NCI-H524 (cell line): ENCODE measurements at regions not wholly inside any gene's neighbourhood (a gene's known extent, or its start where the extent isn't known, plus 50 kb on each side); places are given as distances from the start of the nearest gene placed in this dataset.
"Not testable (repeated sequence)": the region's sequence is repeated elsewhere in the genome, so short reads cannot be mapped to it uniquely, and the experiment has no call there.

Source experiments
- DNase-seq, 2 experiments: peaks; one replicate each; lab custom pipeline; 2025; lab: John Stamatoyannopoulos, UW

DNA sequence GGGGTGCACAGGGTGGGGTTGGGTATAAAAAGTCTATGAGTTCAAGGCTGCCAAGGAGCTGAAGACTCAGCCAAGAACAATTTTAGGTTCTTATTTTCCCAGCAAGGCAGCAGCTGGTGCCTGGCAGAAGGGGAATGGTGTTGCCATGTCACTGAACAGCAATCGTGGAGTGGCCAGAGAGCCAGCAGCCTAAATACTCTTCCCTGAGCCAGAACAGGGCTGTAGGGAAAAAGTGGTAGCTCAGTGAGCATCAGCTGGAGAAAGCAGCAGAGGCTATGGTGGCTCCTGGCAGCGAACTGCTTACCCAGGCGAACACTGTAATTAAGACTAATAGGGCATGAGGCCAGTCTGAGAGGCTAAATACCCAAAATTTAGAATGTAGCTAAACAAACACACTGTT lies 334.9 kb downstream of the RMST start:
- DNase-seq: no peak

DNA sequence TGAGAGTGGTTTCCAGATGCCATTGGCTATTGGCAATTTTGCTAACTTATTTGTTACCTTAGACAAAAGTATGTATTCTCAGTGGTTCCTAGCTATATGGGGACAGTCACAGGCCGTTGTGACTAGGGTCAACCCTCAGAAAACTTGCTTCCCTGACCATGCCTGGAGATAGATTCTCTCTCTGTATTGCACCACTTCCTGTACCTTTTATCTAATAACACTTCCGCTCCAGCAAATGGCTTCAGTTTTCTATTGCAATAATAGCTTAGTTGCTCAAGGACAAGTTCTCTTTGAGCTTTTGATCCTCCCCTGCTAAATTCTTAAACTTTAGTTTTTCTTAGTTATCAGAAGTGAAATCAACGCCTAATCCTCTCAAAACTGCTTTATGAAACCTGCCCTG lies 338.0 kb downstream of the RMST start:
- no peak for DNase-seq

DNA sequence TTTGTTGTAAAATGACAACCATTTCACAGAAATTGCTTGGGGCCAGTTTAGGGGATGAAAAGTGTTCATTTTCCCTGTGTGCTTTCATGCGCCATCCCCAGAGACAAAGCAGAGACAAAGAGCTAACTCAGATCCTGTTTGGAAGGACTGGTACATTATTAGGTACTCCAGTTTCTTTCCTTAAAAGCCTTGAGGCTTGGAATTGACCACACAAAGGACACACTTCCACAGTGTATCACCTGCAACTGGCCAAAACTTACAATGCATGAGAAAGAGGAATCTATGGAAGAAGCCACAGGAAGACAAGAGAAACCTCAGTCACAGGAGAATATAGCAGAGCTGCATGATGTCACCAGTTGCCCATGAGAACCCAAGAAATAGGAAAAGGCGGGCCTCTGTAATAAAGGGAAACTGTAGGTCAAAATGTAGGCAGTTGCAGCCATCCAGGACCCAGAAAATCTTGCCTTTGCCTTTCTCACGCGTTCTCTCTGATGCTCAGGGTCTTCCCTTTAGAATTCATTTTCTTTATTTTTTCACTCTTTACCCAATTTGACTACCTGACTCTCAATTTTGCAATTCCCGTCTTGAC lies 339.0 kb downstream of the RMST start:
- no peak for DNase-seq

DNA sequence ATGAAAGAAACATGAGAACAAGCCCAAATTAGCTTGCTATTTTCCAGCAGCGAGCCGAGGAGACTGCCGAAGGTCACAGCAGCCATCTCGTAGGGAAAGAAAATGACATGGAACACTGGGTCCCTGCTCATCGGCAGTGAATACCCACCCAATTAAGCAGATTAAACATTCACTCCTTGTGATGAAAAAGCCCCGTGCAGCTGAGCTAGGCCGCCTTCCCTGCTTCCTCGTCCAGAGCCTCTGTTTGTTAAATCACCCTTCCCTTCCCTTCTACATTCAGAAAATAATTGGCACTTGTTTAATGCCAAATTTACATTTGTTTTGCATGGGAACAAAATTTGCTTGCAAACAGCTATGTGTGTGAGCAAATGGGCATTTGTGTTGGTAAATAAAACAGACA lies 342.5 kb downstream of the RMST start:
- no peak for DNase-seq

DNA sequence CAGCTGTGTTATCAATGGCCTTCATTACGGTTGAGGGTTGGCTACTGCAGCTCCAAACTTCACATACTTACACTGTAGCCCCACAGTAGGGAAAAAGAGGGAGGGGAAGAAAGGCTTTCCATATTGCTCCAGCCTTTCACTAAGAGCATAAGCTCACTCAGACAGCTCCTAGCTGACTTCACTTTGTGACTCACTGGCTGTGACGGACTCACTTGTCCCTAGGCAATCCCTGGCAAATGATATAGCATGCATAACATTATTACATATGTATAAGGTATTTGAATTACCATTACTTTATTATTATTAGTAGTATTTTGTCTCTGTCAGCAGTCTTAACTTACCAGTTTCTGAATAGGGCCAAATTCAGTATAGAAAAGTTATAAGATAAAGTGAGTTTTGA lies 350.7 kb downstream of the RMST start:
- no peak for DNase-seq

DNA sequence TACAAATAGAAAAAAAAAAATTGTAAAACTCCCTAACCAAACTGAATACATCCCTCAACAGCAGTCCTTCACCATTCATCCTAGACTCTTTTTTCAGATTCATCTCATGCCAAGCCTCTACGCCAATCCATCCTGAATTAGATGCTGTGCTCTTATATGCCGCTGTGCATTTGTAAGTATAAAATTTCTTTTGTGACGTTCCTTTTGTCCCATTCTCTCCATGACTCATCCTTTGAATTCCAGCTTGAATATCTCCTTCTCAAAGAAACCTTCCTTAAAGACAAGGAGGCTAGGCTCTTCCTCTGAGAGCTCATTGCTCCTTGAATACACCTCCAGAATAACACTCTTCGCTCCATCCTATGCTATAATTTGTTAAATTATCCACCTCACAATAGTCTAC lies 359.2 kb downstream of the RMST start:
- DNase-seq: no peak

DNA sequence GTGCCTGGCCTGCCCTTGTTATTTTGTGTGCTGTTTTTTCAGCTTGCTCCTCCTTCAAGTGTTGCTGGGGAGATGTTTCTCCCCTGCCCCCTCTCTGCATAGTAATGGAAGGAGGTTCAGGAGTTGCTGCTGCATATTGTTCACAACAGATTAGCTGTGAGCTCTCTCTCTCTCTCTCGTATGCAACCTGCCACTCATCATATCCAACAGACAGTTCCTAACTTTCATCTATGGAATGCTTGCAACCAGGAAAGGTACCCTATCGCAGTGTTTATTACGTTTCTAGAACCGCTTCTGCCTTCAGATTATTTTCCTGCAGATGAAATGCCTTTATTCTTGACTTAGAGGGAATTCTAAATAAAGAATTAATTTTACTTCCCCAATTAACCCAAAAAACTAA lies 372.9 kb downstream of the RMST start:
- no peak for DNase-seq

DNA sequence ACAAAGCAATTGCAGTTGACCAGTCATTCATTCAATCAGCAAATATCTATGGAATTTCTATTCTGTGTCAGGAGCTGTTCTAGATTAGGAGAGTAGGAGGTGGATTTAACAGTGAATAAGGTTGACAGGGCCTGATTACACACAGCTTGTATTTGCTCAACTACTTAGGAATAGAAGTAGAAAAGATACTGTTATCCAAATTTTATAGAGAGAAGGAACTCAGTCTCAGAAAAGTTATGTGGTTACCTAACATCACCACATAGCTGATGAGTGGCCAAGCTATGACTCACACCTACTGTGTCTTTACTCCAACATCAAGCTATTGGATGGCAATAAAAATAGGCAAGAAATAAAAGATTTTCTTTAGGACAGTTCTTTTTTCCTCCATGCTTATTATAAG lies 374.8 kb downstream of the RMST start:
- DNase-seq: no peak

DNA sequence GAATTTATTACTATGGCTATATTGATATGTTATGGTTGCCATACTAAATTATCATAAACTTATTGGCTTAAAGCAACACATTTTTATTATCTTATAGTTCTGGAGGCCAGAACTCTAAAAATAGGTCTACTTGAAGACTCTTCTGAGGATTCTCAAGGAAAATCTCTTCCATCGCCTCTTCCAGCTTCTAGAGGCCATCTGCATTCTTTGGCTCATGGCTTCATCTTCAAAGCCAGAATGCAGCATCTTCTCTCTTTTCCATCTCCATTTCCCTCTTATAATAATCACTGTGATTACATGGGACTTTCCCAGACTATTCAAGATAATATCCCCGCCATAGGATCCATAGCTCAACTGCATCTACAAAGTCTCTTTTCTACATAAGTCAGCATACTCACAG lies 385.4 kb downstream of the RMST start:
- no peak for DNase-seq

DNA sequence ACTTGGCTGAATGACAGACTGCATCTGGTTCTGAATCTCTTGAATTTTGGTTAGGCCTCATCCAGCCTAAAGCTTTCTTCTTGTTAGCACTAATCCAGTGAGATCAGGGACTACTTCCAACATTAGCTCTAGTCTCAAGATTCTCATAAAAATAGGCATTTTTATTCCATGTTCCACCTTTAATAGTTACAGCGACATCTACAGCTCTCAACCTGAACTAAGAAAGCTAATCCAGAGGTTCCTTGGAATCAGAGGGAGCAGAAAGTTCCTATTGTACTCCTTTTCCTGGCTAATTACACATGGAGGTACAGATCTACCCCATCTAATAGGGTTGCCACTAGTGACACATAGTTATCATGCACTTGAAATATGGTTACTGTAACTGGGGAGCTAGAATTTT lies 391.9 kb downstream of the RMST start:
- no peak for DNase-seq

DNA sequence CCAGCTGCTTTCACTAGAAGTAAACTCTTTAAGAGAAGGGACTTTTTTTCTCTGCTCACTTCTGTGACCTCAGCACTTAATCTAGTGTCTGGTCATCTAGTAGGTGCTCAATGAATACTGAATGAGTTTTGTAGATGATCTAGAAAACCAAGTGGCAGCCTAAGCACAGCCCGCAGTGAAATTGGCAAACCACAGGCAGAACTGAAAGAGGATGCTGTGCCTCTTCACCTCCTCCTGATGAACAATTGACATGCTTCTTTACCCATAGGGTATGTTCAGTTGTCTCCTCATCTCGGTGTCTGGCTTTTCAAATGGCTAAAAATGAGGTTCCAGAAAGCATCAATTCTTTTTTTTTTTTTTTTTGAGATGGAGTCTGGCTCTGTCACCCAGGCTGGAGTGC lies 399.5 kb downstream of the RMST start:
- no peak for DNase-seq

DNA sequence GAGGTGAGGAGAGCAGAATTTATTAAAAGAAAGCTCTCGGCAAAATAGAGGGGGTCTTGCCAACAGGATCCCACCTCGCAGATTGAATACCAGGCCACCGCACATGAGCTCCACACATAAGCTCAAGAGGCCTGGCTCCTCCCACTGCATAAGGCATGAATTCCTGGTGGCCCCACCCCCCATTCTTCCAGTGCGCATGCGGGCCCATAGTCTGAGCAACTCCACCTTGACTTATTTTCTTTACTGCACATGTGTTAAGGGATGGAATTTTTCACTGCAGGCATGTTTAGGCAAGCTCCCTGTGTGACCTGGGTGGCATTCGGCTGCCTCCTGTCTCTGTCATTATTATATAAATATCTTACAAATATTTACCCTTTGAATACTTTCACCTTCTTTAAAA lies 412.5 kb downstream of the RMST start:
- no peak for DNase-seq

DNA sequence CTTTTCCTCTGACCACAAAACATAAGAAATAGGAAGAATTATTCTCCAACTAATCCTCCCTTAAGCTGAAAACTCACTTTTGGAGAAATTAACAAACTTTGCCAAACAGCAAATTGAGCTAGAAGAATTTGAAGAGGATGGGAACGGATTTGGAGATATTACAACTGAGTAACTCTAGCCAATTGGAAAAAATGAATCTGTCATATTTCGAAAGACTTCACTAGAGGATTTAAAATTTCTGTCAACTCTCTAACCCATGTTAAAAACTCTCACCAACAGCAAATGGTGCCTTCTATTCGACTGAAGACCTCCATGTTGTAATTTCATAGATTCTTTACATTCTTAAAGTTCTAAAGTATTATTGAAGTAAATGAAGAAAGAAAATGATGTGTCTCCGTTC lies 414.2 kb downstream of the RMST start:
- DNase-seq: no peak

DNA sequence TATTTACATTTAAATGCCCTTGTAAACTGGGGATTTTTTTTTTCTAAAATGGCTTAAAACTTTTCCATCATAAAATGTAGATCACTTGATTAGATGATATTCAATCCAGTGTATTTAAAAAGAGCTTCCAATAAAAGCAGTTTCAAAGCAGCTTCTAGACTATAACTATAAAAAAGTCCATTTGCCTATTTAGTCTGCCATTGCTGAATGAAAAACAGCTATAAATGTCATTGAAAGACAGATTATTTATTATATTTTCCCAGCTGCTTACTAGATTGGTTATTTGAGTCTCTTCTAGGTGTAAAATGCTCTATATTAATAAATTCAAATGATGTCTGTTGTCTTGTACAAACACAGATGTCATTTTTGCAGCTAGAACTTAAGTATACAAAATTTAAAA lies 414.8 kb downstream of the RMST start:
- no peak for DNase-seq

DNA sequence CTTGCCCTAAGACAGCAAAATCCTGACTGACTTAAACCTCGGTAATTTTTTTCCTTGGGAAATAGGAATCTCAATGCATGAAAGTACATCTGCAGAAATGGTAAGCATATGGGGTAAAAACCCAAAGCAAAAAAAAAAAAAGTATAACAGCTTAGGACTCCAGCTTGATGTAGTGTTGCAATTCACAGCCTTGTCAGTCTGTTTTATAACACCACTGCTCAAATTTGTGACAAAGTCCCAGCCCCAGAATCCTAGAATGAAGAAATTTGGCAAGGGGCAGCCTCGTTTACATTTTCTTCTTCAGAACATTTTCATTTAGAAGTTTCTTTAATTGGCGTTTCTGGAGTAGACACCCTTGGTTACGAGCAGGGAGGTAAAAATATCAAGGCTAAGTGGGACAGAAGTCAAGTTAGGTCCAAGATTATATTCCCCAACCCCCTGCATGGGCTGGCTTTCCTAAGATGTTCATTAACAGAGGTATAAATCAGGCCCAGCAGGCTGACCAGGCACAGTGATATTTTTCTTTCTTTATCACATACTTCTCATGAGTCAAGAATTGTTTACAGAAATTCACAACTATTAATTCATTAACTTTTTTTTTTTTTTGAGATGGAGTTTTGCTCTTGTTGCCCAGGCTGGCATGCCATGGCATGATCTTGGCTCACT lies 424.0 kb downstream of the RMST start:
- DNase-seq: no peak

DNA sequence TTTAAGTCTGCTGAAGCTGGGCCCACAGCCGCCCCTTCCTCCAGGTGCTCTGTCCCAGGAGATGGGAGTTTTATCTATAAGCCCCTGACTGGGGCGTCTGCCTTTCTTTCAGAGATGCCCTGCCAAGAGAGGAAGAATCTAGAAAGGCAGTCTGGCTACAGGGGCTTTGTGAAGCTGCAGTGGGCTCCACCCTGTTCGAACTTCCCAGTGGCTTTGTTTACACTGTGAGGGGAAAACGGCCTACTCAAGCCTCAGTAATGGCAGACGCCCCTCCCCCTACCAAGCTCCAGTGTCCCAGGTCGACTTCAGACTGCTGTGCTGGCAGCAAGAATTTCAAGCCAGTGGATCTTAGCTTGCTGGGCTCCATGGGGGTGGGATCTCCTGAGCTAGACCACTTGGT lies 435.3 kb downstream of the RMST start:
- not testable (repeated sequence) for DNase-seq

DNA sequence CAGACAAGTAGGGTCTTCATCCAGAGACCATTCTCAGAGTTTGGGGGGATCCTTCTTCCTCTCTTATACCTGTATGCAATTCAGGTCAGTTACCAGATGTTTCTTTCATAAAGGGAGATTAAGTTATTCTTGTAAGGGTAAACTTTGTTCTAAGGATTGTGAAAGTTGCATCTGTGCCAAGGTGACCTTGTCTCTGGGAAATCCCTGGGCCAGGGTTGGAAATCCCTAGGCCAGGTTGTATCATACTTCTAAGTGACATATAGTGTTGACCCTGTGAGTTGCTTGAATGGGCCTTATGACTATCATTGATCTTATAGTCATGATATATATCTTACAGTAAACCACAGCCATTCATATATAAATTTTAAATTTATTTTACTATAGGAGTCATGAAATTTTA lies 436.9 kb downstream of the RMST start:
- DNase-seq: no peak

DNA sequence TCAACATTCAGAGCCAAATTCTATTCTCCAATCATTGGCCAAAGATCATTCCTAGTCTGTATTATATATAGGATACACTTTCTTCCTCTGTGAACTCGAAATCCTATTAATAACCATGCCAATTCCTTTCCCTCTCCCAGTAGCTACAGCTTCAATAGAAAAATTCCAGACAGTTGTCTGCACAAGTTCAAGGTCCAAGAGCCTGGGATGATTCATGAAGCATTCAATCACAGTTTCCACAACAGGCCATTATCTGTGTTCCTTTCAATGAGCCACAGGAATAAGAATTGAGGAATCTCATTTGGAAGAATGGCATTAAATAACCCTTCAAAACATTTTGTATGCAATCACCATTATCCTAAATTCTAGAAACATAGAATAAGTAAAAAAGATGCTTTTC lies 437.4 kb downstream of the RMST start:
- no peak for DNase-seq

DNA sequence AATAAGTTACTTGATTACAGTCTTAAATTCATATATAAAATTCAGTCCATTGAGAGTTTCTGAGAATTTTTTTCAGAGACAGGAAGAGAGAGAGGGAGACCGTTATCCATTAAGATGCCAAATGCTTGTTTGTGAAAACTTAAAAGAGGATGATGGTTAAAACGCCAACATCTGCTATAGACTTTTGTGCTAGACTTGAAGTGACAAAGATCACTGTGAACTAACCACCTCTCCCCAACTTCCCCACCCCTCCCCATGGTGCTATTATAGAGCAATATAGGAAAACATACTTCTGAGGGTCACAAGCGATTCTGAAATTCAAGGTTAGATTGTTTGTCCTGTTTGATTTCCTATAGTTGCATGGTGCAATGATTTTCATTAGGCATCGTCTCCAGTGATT lies 440.8 kb downstream of the RMST start:
- no peak for DNase-seq

DNA sequence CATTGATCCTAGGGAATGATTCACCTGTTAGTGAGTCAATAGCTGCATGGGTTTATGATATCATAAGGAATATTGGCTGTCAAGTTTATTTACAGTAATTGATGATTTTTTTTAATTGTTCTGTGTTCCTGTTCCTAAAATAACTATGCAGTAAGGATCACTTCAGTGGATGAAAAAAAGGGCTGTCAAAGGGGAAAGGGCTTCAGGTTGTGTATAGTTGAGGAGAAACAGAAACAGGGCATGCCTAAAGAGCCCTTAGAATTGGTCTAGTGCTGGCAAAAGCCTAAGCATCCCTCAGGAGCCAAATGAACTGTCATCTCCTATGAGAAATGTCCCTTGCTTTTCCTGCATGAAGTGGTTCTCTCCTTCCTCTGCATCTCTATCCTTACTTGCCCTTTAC lies 444.9 kb downstream of the RMST start:
- DNase-seq: no peak

DNA sequence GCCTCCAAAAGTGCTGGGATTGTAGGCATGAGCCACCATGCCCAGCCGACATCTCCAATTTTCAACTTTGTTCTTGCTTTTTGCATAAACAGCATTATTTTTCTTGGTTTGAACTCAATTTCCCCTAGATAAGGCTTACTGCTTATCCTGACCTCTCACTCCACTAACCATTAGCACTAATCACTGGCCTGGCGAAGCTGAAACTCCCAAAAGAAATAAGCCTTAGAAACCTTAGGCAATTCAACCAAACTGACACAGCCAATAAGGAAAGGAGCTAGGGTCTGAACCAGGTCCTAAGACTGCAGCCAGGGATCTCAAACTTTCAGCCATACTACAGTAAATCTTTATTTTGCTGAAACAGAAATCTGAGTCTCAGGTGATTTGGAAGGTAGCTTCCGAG lies 448.0 kb downstream of the RMST start:
- DNase-seq: no peak

DNA sequence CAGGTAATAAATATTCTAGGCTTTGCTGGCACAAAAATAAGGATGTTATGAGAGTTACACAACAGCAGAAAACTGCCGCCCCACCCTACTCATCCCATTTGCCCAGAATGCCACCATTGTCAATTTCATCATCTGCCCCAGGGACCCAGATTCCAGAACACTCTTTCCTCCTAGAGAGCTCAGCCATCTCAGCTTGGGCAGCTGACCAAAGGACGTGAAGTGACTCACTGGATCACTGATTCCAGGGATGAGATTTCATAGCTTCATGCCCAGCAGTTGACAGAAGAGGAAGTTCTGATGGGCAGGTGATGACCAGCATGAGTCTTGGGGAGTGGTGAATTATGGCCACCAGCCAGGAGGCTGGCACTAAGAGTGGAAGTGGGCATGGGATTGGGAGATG lies 450.3 kb downstream of the RMST start:
- DNase-seq: no peak

DNA sequence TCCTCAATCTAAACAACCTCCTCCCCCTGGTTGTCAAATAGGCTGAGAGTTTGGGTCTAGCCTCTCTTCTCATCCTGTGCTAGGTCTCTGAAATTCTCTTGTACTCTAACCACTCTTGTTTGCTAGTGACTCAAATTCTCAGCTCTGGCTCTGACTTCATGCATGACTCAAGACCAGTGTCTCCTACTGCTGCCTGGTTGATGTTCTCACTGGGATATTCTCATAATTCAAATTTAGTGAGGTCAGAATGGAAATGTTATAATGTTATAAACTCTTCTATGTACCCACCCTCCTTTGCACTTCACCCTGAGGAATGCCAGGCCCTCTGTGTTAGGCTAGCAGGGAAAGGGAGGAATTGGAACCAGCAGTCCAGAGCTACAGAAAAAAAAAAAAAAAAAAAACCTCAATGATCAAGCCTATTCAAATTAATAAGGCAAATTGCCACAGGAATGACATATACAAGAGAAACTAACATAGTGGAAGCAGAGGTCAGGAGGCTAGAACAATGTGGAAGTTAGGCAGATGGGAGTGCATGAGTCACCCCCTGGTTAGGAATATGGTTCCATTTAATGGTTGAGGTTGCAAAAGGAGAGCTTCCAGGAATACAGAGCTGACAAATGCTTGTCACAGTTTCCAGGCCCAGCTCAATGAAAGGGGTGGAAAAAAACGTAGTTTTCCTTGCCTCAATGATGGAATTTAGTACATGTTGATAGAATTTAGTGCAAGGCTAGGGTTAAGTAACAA lies 459.5 kb downstream of the RMST start:
- DNase-seq: no peak

DNA sequence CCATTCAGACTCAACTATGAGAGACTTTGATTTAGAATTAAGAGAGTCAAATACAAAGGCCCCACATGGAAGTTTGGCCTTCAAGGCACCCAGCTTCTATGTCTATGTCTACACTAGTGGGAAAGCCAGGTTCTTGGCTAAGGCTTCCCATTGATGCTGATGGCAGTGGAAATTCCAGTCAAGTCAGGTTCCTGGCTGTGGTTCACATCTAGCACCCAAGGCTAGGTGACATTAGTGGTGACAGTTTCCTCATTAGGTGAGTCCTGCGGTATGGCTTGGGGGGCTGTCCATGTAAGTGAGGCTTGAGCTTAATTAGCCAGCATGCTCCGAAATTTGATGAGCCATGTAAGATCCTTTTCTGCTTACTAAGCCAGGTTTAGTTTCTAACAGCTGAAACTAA lies 460.9 kb downstream of the RMST start:
- no peak for DNase-seq
